AG10803 (cell line): ENCODE measurements at regions not wholly inside any gene's neighbourhood (a gene's known extent, or its start where the extent isn't known, plus 50 kb on each side); places are given as distances from the start of the nearest gene placed in this dataset.

Experiments
- DNase-seq: peaks from one replicate; pipeline ENCODE4 v3.0.0; 2010; ENCODE audit warnings: low read depth
- H3K4me3 ChIP-seq: 2 replicates; pipeline ENCODE4 v1.5.1; 2011; ENCODE audit warnings: mild to moderate bottlenecking, low read length, control low read depth
- CTCF ChIP-seq: conservative IDR thresholded peaks from 2 replicates; pipeline ENCODE4 v1.5.1; 2011; ENCODE audit warnings: mild to moderate bottlenecking, low read length, control low read depth, inconsistent platforms

GRCh38 chr2:215552144-215552580, 116.3 kb upstream of the FN1 start:
- TF ChIP-seq CTCF: no peak
- no peak for DNase-seq
- H3K4me3 ChIP-seq: no peak overlapping the region

GRCh38 chr2:215550331-215550730, 114.5 kb upstream of the FN1 start:
- TF ChIP-seq CTCF: no peak
- H3K4me3 ChIP-seq: no peak overlapping the region
- DNase-seq: no peak

- no peak for TF ChIP-seq CTCF
- peak; percentile 20 for DNase-seq
- H3K4me3 ChIP-seq: no peak overlapping the region
Measured at GRCh38 chr2:215548714-215549113, 112.8 kb upstream of the FN1 start.

GRCh38 chr2:215542690-215543089, 106.8 kb upstream of the FN1 start:
- no peak for DNase-seq
- TF ChIP-seq CTCF: no peak
- H3K4me3 ChIP-seq: no peak overlapping the region

GRCh38 chr2:215540658-215541057, 104.8 kb upstream of the FN1 start:
- peak; percentile 91 for DNase-seq
- no peak for TF ChIP-seq CTCF
- H3K4me3 ChIP-seq: no peak overlapping the region

GRCh38 chr2:215537611-215538010, 101.7 kb upstream of the FN1 start:
- H3K4me3 ChIP-seq: no peak overlapping the region
- peak; percentile 37 for TF ChIP-seq CTCF
- DNase-seq: peak; percentile 93

- DNase-seq: peak; percentile 76
- TF ChIP-seq CTCF: no peak
- H3K4me3 ChIP-seq: no peak overlapping the region
Measured at GRCh38 chr2:215536510-215536909, 100.6 kb upstream of the FN1 start.
